ENCODE measurements at regions not wholly inside any gene's neighbourhood (a gene's known extent, or its start where the extent isn't known, plus 50 kb on each side); places are given as distances from the start of the nearest gene placed in this dataset.

DNA sequence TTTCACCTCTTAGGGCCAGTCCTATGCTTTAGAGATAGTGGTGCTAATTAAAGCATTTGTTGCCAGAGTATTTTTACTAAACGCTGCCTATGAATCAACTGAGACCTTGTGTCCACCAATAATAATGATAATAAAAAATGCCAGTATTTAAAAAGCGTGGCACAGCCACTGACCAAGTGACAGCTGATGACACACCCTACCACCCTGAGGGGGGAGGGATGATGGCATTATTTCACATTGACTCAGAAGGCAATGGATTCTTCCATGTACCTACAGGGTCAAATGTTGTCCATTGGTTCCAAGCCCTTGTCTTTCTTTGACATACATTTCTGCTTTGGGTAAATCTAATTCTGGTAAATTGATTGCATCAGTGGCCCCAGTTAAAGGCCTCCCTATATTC is 384.4 kb downstream of the DLEU7 start:
- 85 to 93% methylated on average over 2 of the region's 2 CpGs for WGBS, 2 donors
- intact Hi-C loops (cut with DNase I): no loop called here
- Histone ChIP-seq H3K4me1 (no peaks in the 10 kb centered on the region), H3K27ac (no peak overlapping the region), H3K36me3 (replicated peaks in 1 of 2; ENCODE audit: insufficient read depth in 1 of 2, low read depth in 2 of 2) (no peaks in the 10 kb centered on the region), H3K27me3 (no peaks in the 10 kb centered on the region), H3K9me3 (no peaks in the 10 kb centered on the region), H3K4me3 (no peak overlapping the region)
- no peak for DNase-seq
- ATAC-seq: no peak
- TF ChIP-seq, protein P1, sequence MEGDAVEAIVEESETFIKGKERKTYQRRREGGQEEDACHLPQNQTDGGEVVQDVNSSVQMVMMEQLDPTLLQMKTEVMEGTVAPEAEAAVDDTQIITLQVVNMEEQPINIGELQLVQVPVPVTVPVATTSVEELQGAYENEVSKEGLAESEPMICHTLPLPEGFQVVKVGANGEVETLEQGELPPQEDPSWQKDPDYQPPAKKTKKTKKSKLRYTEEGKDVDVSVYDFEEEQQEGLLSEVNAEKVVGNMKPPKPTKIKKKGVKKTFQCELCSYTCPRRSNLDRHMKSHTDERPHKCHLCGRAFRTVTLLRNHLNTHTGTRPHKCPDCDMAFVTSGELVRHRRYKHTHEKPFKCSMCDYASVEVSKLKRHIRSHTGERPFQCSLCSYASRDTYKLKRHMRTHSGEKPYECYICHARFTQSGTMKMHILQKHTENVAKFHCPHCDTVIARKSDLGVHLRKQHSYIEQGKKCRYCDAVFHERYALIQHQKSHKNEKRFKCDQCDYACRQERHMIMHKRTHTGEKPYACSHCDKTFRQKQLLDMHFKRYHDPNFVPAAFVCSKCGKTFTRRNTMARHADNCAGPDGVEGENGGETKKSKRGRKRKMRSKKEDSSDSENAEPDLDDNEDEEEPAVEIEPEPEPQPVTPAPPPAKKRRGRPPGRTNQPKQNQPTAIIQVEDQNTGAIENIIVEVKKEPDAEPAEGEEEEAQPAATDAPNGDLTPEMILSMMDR (IDR thresholded peaks at IDR 0.05): no peak
- TF ChIP-seq POLR2A (IDR thresholded peaks at IDR 0.05): no peak

GRCh38 chr13:50459658-50460057 is 383.8 kb downstream of the DLEU7 start:
- H3K27ac ChIP-seq: no peak overlapping the region
- no peak overlapping the region for H3K4me3 ChIP-seq
- DNase-seq (no peak), ATAC-seq (no peak)
- no peaks in the 10 kb centered on the region for H3K4me1 ChIP-seq
- no peak for TF ChIP-seq POLR2A (IDR thresholded peaks at IDR 0.05)
- TF ChIP-seq, protein P1 (IDR thresholded peaks at IDR 0.05): no peak
- H3K9me3 ChIP-seq: no peaks in the 10 kb centered on the region
- H3K36me3 ChIP-seq (replicated peaks in 1 of 2; ENCODE audit: insufficient read depth in 1 of 2, low read depth in 2 of 2): no peaks in the 10 kb centered on the region
- H3K27me3 ChIP-seq: no peaks in the 10 kb centered on the region
- intact Hi-C loops (cut with DNase I): no loop called here

DNA sequence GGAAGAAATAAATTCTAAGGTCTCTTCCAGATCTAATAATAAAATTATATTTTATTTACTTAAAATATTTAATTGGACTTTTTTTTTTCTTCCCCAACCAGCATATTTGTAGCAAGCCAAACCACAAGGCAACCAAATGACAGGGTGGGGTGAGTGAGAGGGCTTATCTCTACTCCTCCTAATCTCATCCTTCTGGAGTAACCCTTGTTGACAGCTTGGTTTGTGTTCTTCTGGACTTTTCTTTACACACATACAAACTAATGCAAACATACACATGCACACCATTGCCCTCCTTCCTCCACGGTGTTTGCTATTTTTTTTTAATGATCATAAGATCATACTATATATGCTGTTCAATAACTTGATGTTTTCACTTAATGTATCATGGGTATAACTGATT is 383.1 kb downstream of the DLEU7 start:
- intact Hi-C loops (cut with DNase I): no loop called here
- Histone ChIP-seq H3K36me3 (replicated peaks in 1 of 2; ENCODE audit: insufficient read depth in 1 of 2, low read depth in 2 of 2) (no peaks in the 10 kb centered on the region), H3K27ac (no peak overlapping the region), H3K9me3 (no peaks in the 10 kb centered on the region), H3K27me3 (no peaks in the 10 kb centered on the region), H3K4me1 (no peaks in the 10 kb centered on the region), H3K4me3 (no peak overlapping the region)
- ATAC-seq (no peak), DNase-seq (no peak)
- TF ChIP-seq, protein P1 (IDR thresholded peaks at IDR 0.05): no peak
- TF ChIP-seq POLR2A (IDR thresholded peaks at IDR 0.05): no peak
- 61 to 67% methylated on average over 1 of the region's 1 CpG for WGBS, 2 donors

GRCh38 chr13:50461189-50461588 is 382.3 kb downstream of the DLEU7 start:
- ATAC-seq (no peak), DNase-seq (no peak)
- TF ChIP-seq POLR2A (IDR thresholded peaks at IDR 0.05): no peak
- TF ChIP-seq, protein P1 (IDR thresholded peaks at IDR 0.05): no peak
- Histone ChIP-seq H3K4me1 (no peaks in the 10 kb centered on the region), H3K9me3 (no peaks in the 10 kb centered on the region), H3K27me3 (no peaks in the 10 kb centered on the region), H3K27ac (no peak overlapping the region), H3K4me3 (no peak overlapping the region), H3K36me3 (replicated peaks in 1 of 2; ENCODE audit: insufficient read depth in 1 of 2, low read depth in 2 of 2) (no peaks in the 10 kb centered on the region)
- WGBS, 2 donors: 74 to 76% methylated on average over 3 of the region's 3 CpGs
- intact Hi-C loops (cut with DNase I): no loop called here

DNA sequence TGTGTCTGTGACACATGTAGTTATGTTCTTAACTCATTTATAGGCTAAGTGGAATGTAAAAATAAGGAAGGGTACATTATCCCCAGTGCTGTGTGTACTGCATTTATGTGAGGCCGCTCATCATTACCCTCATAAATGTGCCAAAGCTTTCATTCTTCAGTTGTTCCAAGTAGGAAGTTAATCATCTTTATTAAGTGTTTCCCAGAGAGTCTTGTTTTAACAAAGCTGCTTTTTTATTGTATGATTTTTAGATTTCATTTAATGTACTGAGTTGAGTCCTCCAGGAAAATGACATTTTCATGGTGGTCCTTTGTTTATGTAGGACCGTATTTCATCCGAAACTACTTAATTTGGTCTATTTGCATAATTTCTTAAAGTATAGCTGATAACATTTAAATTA is 379.8 kb downstream of the DLEU7 start:
- TF ChIP-seq POLR2A (IDR thresholded peaks at IDR 0.05): no peak
- TF ChIP-seq, protein P1 (IDR thresholded peaks at IDR 0.05): no peak
- ATAC-seq: no peak
- Histone ChIP-seq H3K4me1 (no peaks in the 10 kb centered on the region), H3K27me3 (no peaks in the 10 kb centered on the region), H3K4me3 (no peak overlapping the region), H3K9me3 (no peaks in the 10 kb centered on the region), H3K36me3 (replicated peaks in 1 of 2; ENCODE audit: insufficient read depth in 1 of 2, low read depth in 2 of 2) (no peaks in the 10 kb centered on the region), H3K27ac (no peak overlapping the region)
- 81 to 89% methylated on average over 3 of the region's 3 CpGs for WGBS, 2 donors
- intact Hi-C loops (cut with DNase I): no loop called here
- no peak for DNase-seq

Data from body of pancreas (tissue), 4 donors.